ENCODE measurements at regions not wholly inside any gene's neighbourhood (a gene's known extent, or its start where the extent isn't known, plus 50 kb on each side); places are given as distances from the start of the nearest gene placed in this dataset.

DNA sequence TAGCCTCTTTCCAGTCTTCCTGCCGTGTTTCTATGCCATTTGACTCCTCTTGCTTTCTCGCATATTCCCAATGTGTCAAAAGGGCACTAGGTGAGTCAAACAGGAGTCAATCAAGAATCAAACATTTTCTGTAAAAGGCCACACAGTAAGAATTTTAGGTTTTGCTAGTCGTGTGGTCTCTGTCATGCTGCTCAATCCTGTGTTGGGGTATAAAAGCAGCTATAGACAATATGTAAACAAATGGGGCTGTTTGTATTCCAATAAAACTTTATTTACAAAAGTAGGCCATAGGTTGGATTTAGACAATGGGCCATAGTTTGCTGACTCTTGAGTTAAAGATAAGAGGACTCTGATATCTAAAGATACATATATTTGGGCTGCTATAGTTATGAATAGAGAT, 235.4 kb upstream of the BTBD3 start:
- 26% methylated on average over 3 of the region's 3 CpGs for WGBS (ENCODE audit: low lambda C conversion rate)
- Histone ChIP-seq H3K36me3 (replicated peaks in 1 of 2; ENCODE audit: control insufficient read depth in 1 of 2, insufficient read depth in 2 of 2, low read length in 1 of 2) (no peaks in the 10 kb centered on the region), H2AFZ (ENCODE audit: low read depth) (no peak overlapping the region), H3K27ac (ENCODE audit: low read depth in 2 of 2, low read length in 1 of 2) (no peak overlapping the region), H3K4me1 (ENCODE audit: control insufficient read depth in 1 of 2, insufficient read depth in 2 of 2, low read depth in 1 of 2, low read length in 1 of 2) (peaks cover 0 to 3% of the 10 kb centered on the region in 2 experiments; a peak in 1 of 4 replicates), H3K4me2 (no peak overlapping the region), H3K4me3 (ENCODE audit: low read depth in 2 of 2, low read length in 1 of 2) (no peak overlapping the region), H3K9me3 (no peaks in the 10 kb centered on the region), H4K20me1 (ENCODE audit: insufficient read depth) (no peaks in the 10 kb centered on the region), H3K9me2 (no peaks in the 10 kb centered on the region), H3K9ac (no peak overlapping the region), H3K79me2 (ENCODE audit: insufficient read depth) (no peaks in the 10 kb centered on the region), H3K27me3 (ENCODE audit: insufficient read depth) (no peaks in the 10 kb centered on the region), H3F3A (replicated peaks; ENCODE audit: insufficient read depth) (no peaks in the 10 kb centered on the region)
- TF ChIP-seq NFIC (IDR thresholded peaks at IDR 0.05; ENCODE audit: borderline replicate concordance) (no peak), USF1 (IDR thresholded peaks at IDR 0.05; ENCODE audit: borderline replicate concordance, low read depth) (no peak), RFX5 (IDR thresholded peaks at IDR 0.05; ENCODE audit: low read length) (no peak), MXI1 (IDR thresholded peaks at IDR 0.05; ENCODE audit: low read depth, low read length) (no peak), GABPA (IDR thresholded peaks at IDR 0.05; ENCODE audit: low read depth) (no peak), TCF12 (IDR thresholded peaks at IDR 0.05) (no peak), ELF1 (IDR thresholded peaks at IDR 0.05) (no peak), SMC3 (IDR thresholded peaks at IDR 0.05; ENCODE audit: low read depth, low read length) (no peak), FOSL2 (IDR thresholded peaks at IDR 0.05; ENCODE audit: borderline replicate concordance, low read depth) (no peak), MAX (IDR thresholded peaks at IDR 0.05; ENCODE audit: low read depth) (no peak), CTCF (IDR thresholded peaks at IDR 0.05) (no peak), SIN3A (IDR thresholded peaks at IDR 0.05; ENCODE audit: borderline replicate concordance, low read depth, low read length) (no peak), EP300 (IDR thresholded peaks at IDR 0.05; ENCODE audit: borderline replicate concordance in 1 of 2, low read depth in 1 of 2, low read length in 1 of 2) (no peak)
- CTCF ChIA-PET: no interaction called here
- POLR2A ChIA-PET: no interaction called here
- no peak for DNase-seq

DNA sequence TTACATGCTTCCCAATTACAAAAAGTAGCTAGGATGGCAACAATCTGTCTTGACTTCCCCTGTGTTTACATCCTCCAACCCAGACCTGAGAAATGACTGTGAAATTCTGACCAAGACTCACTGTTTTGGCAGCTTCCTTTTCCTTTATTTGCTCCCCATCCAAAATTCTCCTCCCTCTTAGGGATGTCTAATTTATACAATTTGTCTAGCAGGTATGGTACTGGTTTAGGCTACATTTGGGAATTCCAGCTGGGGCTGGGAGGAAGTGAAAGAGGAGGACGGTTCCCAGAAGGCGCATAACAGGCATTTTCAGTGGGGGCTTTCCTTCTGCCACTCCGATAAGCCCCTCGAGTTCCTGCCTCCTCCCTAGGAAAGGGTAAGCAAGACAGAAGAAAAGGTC, 231.5 kb upstream of the BTBD3 start:
- 60% methylated on average over 4 of the region's 4 CpGs for WGBS (ENCODE audit: low lambda C conversion rate)
- no peak overlapping the region for H2AFZ ChIP-seq (ENCODE audit: low read depth)
- CTCF ChIA-PET: no interaction called here
- no peaks in the 10 kb centered on the region for H3K9me2 ChIP-seq
- H3K4me3 ChIP-seq (ENCODE audit: low read depth in 2 of 2, low read length in 1 of 2): no peak overlapping the region
- H4K20me1 ChIP-seq (ENCODE audit: insufficient read depth): no peaks in the 10 kb centered on the region
- no peaks in the 10 kb centered on the region for H3K36me3 ChIP-seq (replicated peaks in 1 of 2; ENCODE audit: control insufficient read depth in 1 of 2, insufficient read depth in 2 of 2, low read length in 1 of 2)
- POLR2A ChIA-PET: no interaction called here
- no peaks in the 10 kb centered on the region for H3F3A ChIP-seq (replicated peaks; ENCODE audit: insufficient read depth)
- no peak overlapping the region for H3K4me2 ChIP-seq
- H3K27ac ChIP-seq (ENCODE audit: low read depth in 2 of 2, low read length in 1 of 2): no peak overlapping the region
- no peaks in the 10 kb centered on the region for H3K4me1 ChIP-seq (ENCODE audit: control insufficient read depth in 1 of 2, insufficient read depth in 2 of 2, low read depth in 1 of 2, low read length in 1 of 2)
- no peaks in the 10 kb centered on the region for H3K79me2 ChIP-seq (ENCODE audit: insufficient read depth)
- no peaks in the 10 kb centered on the region for H3K27me3 ChIP-seq (ENCODE audit: insufficient read depth)
- DNase-seq: no peak
- TF ChIP-seq TCF12 (IDR thresholded peaks at IDR 0.05): no peak
- TF ChIP-seq CHD2 (IDR thresholded peaks at IDR 0.05; ENCODE audit: low read length, partially characterized antibody): no peak
- TF ChIP-seq JUND (IDR thresholded peaks at IDR 0.05): no peak
- no peak for TF ChIP-seq FOXJ3 (CRISPR knock-in tag; IDR thresholded peaks at IDR 0.05)
- TF ChIP-seq SIN3A (IDR thresholded peaks at IDR 0.05; ENCODE audit: borderline replicate concordance, low read depth, low read length): no peak
- TF ChIP-seq REST (IDR thresholded peaks at IDR 0.05; ENCODE audit: low read depth, low read length): no peak
- no peak for TF ChIP-seq RCOR1 (IDR thresholded peaks at IDR 0.05; ENCODE audit: low read length)
- no peak for TF ChIP-seq EZH2phosphoT487 (IDR thresholded peaks at IDR 0.05; ENCODE audit: borderline replicate concordance, low read depth)
- no peak for TF ChIP-seq FOSL2 (IDR thresholded peaks at IDR 0.05; ENCODE audit: borderline replicate concordance, low read depth)
- no peaks in the 10 kb centered on the region for H3K9me3 ChIP-seq
- H3K9ac ChIP-seq: no peak overlapping the region
